ENCODE measurements at regions not wholly inside any gene's neighbourhood (a gene's known extent, or its start where the extent isn't known, plus 50 kb on each side); places are given as distances from the start of the nearest gene placed in this dataset.

GRCh38 chr6:121649951-121650350, 214.5 kb downstream of the GJA1 start:
- TF ChIP-seq FOXP1 (IDR thresholded peaks at IDR 0.05) (no peak), FOXP1 (CRISPR knock-in tag; IDR thresholded peaks at IDR 0.05) (no peak), BCL6 (CRISPR knock-in tag; IDR thresholded peaks at IDR 0.05) (no peak), CTCF (CRISPR knock-in tag; IDR thresholded peaks at IDR 0.05) (no peak), POLR2A (IDR thresholded peaks at IDR 0.05; ENCODE audit: insufficient read depth in 1 of 2, low read depth in 2 of 2, low read length in 2 of 2) (no peak), PAF1 (CRISPR knock-in tag; IDR thresholded peaks at IDR 0.05) (no peak), CEBPB (IDR thresholded peaks at IDR 0.05; ENCODE audit: borderline replicate concordance, low read depth, low read length) (no peak), ZNF382 (CRISPR knock-in tag; IDR thresholded peaks at IDR 0.05; ENCODE audit: borderline replicate concordance) (no peak), GABPA (IDR thresholded peaks at IDR 0.05; ENCODE audit: low read depth, low read length) (no peak), GABPA (CRISPR knock-in tag; IDR thresholded peaks at IDR 0.05; ENCODE audit: low read depth) (no peak), PAX8 (CRISPR knock-in tag; IDR thresholded peaks at IDR 0.05; ENCODE audit: borderline replicate concordance) (no peak), ATF2 (CRISPR knock-in tag; IDR thresholded peaks at IDR 0.05) (no peak), ZNF24 (IDR thresholded peaks at IDR 0.05) (no peak), ZNF414 (CRISPR knock-in tag; IDR thresholded peaks at IDR 0.05) (no peak), KDM5A (IDR thresholded peaks at IDR 0.05; ENCODE audit: borderline replicate concordance, low read length) (no peak), ZNF629 (CRISPR knock-in tag; conservative IDR thresholded peaks at IDR 0.05) (no peak)
